ENCODE measurements at regions not wholly inside any gene's neighbourhood (a gene's known extent, or its start where the extent isn't known, plus 50 kb on each side); places are given as distances from the start of the nearest gene placed in this dataset.

DNA sequence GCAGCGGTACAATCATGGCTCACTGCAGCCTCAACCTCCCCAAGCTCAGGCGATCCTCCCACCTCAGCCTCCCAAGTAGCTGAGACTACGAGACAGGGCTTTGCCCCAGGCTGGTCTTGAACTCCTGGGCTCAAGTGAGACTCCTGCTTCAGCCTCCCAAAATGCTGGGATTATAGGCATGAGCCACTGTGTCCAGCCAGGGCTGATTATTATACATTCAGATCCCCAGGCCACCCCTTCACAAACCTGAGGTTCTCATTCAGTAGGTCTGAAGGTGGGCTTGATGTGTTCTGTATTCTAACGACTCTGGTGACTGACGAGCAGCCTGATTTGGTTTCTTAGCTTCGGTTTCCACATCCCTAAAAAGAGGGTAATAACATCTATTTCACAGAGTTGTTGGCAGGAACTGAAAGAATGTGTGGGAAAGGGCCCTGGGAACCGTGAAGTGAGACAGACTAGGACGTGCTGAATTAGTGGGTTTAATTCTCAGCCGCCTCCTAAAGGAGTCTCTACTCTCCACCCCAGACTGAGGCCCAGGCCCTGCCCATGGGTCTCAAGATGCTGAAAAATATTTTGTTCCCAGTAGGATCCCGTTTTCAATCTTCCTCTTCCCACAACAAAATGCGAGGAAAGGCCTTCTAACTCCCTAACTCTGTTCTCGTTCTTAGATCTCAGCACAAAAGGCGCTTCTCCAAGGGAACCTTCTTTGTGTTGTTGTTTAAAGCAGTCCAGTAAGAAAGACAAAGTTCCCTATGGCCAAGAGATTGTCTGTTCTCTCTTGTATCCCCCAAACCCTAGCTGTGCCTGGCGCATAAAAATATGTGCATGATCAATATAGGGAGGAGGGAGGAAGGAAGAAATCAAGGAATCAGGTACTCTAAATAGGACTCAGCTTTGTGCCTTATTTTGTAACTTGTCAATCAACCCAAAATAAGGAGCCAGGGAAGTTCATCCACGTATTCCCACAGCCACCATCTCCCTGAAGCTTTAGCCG is 210.0 kb upstream of the TOPAZ1 start:
- TF ChIP-seq, protein P1, sequence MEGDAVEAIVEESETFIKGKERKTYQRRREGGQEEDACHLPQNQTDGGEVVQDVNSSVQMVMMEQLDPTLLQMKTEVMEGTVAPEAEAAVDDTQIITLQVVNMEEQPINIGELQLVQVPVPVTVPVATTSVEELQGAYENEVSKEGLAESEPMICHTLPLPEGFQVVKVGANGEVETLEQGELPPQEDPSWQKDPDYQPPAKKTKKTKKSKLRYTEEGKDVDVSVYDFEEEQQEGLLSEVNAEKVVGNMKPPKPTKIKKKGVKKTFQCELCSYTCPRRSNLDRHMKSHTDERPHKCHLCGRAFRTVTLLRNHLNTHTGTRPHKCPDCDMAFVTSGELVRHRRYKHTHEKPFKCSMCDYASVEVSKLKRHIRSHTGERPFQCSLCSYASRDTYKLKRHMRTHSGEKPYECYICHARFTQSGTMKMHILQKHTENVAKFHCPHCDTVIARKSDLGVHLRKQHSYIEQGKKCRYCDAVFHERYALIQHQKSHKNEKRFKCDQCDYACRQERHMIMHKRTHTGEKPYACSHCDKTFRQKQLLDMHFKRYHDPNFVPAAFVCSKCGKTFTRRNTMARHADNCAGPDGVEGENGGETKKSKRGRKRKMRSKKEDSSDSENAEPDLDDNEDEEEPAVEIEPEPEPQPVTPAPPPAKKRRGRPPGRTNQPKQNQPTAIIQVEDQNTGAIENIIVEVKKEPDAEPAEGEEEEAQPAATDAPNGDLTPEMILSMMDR (IDR thresholded peaks at IDR 0.05): no peak
- H3K4me3 ChIP-seq: no peak overlapping the region
- no peak overlapping the region for H3K27ac ChIP-seq
- no peak for DNase-seq (ENCODE audit: low spot score)

DNA sequence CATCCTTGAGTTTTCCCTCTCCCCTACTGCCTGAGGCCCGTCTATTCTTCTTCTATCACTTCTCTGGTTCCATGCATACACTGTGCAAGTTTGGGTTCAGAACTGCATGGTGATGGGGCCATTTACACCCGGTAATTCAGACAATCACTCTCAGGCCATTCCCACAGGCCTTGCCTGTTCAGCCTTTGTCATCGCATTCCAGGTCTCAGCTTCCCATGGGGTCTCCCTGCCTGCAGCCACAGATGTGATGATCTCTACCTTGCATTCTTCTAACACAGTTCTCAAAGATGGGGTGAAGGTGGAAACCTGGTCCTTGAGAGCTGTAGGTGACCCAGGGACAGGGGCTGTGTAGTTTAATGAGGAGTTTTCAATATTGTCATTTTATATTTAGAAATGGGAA is 209.2 kb upstream of the TOPAZ1 start:
- TF ChIP-seq, protein P1 (IDR thresholded peaks at IDR 0.05): no peak
- Histone ChIP-seq H3K27ac (no peak overlapping the region), H3K4me3 (no peak overlapping the region)
- no peak for DNase-seq (ENCODE audit: low spot score)

DNA sequence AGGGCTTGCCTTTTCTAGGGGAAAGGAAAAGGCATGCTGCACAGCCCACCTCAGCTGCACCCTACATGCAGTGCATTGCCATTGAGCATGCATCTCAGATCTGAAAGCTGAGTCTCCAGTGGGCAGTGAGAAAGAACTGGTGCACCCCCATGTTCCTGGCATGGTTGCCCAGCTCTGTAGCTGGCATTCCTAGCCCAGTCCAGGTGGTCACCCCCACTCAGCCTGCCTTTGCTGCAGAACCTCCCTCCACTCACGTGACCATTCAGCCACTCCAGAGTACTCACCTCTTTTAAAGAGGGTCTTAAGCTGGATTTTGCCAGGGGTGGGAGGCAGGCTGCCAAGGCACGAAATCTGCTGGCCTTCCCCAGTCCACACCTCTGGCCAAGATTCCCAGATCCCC is 208.6 kb upstream of the TOPAZ1 start:
- DNase-seq (ENCODE audit: low spot score): no peak
- Histone ChIP-seq H3K4me3 (no peak overlapping the region), H3K27ac (no peak overlapping the region)
- TF ChIP-seq, protein P1 (IDR thresholded peaks at IDR 0.05): no peak

DNA sequence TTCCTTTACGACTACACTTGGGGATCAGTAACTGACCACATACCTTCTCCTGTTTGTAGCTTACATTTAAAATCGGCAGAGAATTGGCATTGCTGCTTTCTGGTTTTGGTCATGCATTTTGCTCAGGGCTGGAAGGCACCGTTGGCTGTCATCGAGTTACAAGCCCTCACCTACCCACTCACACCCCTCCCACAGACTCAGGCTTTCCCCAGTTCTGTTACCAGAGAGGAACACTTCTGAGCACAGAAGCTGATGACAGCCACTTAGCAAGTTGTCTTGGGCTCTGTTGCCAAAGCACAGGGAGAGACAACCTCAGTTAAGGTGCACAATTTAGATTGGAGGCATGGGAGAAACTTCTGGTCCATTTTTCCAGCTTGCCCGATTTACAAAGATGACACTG is 204.8 kb upstream of the TOPAZ1 start:
- H3K4me3 ChIP-seq: no peak overlapping the region
- DNase-seq (ENCODE audit: low spot score): no peak
- H3K27ac ChIP-seq: no peak overlapping the region
- TF ChIP-seq, protein P1 (IDR thresholded peaks at IDR 0.05): no peak

DNA sequence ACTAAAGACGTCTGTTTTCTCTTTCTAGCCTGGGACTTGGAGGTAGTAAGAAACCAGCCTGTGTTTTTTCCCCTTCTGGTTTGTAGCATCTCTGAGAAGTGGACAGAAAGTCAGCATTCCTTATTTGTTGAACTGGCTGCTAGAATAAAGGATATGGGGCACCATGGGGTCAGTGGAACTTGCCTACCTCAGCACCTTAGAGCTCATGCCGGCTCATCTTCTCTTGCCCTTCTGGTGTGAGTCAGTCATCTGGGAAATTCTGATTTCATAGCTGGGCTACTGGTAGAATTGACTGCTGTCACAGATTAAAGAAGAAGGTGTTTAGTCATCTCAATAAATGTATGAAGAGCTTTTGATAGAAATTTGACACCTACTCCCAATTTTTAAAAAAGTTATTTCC is 202.7 kb upstream of the TOPAZ1 start:
- no peak for DNase-seq (ENCODE audit: low spot score)
- Histone ChIP-seq H3K27ac (no peak overlapping the region), H3K4me3 (no peak overlapping the region)
- TF ChIP-seq, protein P1 (IDR thresholded peaks at IDR 0.05): no peak

DNA sequence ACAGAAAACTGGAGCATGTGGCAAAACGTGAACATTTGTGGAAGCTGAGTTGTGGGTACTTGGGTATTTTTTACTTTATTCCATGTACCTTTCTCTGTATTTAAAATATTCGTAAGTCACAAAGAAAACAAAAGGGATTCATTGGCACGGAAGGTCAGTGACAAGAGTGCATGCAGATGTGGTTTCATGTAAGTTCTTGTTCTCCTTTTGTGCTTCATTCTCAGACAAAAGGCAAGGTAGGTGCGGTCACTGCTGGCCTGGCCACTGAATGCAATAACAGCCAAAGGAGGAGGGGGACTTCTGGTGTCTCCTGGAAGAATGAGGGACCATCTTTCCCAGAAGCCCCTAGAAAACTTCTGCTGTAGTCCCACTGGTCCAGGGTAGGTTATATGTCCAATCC is 200.0 kb upstream of the TOPAZ1 start:
- no peak overlapping the region for H3K27ac ChIP-seq
- DNase-seq (ENCODE audit: low spot score): no peak
- TF ChIP-seq, protein P1 (IDR thresholded peaks at IDR 0.05): no peak
- no peak overlapping the region for H3K4me3 ChIP-seq

DNA sequence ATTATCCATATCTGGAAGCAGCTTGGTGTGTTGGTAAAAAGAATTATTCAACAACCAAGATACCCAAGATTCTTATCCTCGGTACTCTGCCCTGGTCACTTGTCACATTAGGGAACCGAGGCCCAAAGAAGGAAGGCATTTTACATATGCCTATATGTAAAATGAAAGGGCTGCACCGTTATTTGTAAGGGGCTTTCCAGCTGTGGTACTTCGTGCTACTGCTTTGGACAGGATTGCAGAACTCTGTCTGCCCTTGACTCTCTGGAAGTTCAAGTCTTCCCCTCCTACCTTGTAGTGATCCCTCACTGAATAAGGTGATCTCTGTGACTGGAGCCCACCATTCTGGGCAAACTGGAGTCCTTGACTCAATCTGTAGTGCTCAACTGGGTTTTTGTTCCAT is 198.9 kb upstream of the TOPAZ1 start:
- TF ChIP-seq, protein P1 (IDR thresholded peaks at IDR 0.05): no peak
- DNase-seq (ENCODE audit: low spot score): no peak
- H3K4me3 ChIP-seq: no peak overlapping the region
- H3K27ac ChIP-seq: no peak overlapping the region

Measured in coronary artery (tissue), 2 donors.